ENCODE measurements at regions not wholly inside any gene's neighbourhood (a gene's known extent, or its start where the extent isn't known, plus 50 kb on each side); places are given as distances from the start of the nearest gene placed in this dataset.
A peak's percentile ranks its signal among the peaks of the same experiment; 100 is the strongest.

DNA sequence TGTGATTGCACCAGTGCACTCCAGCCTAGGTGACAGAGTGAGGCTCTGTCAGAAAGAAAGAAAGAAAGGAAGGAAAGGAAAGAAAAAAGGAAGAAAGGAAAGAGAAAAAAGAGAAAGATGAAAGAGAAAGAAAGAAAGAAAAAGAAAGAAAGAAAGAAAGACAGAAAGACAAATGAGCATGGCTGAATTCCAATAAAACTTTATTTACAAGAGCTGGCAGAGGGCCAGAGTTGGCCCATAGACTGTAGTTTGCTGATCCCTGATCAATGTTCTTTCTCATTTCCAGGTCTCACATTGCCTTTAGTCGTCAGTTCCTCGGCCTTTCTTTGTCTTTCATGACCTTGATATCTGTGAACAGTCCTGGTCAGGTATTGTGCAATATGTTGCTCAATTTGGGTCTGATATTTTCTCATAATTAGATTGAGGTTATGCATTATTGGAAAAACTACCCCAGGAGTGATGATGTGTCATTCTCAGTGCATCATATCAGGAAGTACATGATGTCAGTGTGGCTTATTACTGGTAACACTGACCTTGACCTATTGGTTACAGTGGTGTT lies 68.5 kb upstream of the MED9 start:
- no peak overlapping the region for H3K9ac ChIP-seq (ENCODE audit: low read length)
- H3K4me1 ChIP-seq (ENCODE audit: control insufficient read depth, insufficient read depth, low read length): peaks cover 48% of the 10 kb centered on the region
- H3K27me3 ChIP-seq (replicated peaks; ENCODE audit: control insufficient read depth, insufficient read depth, low read length): no peaks in the 10 kb centered on the region
- DNase-seq (ENCODE audit: low read depth): no peak
- no peaks in the 10 kb centered on the region for H3K36me3 ChIP-seq (ENCODE audit: control insufficient read depth, insufficient read depth, low read length, severe bottlenecking)
- H3K4me3 ChIP-seq (ENCODE audit: low read length): no peak overlapping the region
- H3K9me3 ChIP-seq (ENCODE audit: control insufficient read depth, low read length): no peaks in the 10 kb centered on the region

DNA sequence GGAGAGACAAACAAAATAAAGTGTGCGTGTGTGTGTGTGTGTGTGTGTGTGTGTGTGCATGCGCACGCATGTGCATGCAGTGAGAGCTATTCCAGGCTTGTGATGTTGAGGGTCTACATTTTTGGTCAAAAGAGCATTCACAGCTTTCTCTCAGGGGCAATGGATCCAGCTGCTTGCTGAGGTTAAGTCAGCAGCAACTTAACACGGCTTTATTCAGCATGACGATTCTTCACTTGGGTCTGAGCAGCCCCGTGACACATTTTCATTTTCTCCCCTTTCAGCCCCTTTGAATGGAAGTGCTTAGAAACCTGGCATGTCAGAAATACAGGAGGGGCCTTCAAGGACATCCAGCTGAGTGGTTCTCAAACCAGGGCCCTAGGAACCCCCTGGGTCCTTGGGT lies 66.4 kb upstream of the MED9 start:
- Histone ChIP-seq H3K27me3 (replicated peaks; ENCODE audit: control insufficient read depth, insufficient read depth, low read length) (no peaks in the 10 kb centered on the region), H3K9me3 (ENCODE audit: control insufficient read depth, low read length) (no peaks in the 10 kb centered on the region), H3K4me1 (ENCODE audit: control insufficient read depth, insufficient read depth, low read length) (peaks cover 68% of the 10 kb centered on the region), H3K4me3 (ENCODE audit: low read length) (no peak overlapping the region), H3K9ac (ENCODE audit: low read length) (no peak overlapping the region), H3K36me3 (ENCODE audit: control insufficient read depth, insufficient read depth, low read length, severe bottlenecking) (no peaks in the 10 kb centered on the region)
- no peak for DNase-seq (ENCODE audit: low read depth)

DNA sequence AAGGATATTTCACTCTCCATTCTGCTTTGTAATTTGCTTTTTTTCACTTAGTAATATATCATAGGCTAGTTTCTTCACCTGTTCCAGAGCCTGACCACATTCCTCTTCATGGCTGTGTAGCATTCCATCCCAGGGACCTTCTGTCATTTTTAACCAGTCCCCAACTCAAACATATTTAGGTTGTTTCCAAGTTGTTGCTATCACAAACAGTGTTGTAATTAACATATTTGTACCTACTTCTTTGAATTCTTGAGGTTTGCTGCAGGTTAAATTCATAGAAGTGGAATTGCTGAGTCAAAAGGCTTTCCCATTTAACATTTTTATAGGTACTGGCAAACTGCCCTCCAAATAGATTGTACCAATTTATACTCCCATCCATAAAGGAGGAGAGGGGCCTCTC lies 65.1 kb upstream of the MED9 start:
- H3K9ac ChIP-seq (ENCODE audit: low read length): peak overlapping the region; percentile 37

DNA sequence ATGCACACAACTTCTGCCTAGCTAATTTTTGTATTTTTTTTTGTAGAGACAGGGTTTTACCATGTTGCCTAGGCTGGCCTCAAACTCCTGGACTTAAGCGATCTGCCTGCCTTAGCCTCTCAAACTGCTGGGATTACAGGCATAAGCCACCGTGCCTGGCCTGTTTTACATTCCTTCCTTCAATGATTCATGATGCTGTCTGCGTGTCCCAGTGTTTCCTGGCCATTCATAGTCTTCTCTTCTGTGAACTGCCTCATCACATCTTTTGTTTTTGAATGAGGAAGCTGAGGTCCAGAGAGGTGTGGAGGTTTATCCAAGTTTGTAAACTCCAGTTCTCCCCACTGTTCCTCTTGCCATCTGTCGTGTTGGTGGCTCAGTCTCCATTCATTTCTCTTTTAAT lies 64.5 kb upstream of the MED9 start:
- no peaks in the 10 kb centered on the region for H3K36me3 ChIP-seq (ENCODE audit: control insufficient read depth, insufficient read depth, low read length, severe bottlenecking)
- H3K9me3 ChIP-seq (ENCODE audit: control insufficient read depth, low read length): no peaks in the 10 kb centered on the region
- H3K4me3 ChIP-seq (ENCODE audit: low read length): no peak overlapping the region
- H3K27me3 ChIP-seq (replicated peaks; ENCODE audit: control insufficient read depth, insufficient read depth, low read length): no peaks in the 10 kb centered on the region
- peak; percentile 55 for DNase-seq (ENCODE audit: low read depth)
- H3K4me1 ChIP-seq (ENCODE audit: control insufficient read depth, insufficient read depth, low read length): peaks cover 66% of the 10 kb centered on the region
- H3K9ac ChIP-seq (ENCODE audit: low read length): peak overlapping the region; percentile 42

More for the DNA sequence above, 65.1 kb upstream of the MED9 start:
- peaks cover 68% of the 10 kb centered on the region for H3K4me1 ChIP-seq (ENCODE audit: control insufficient read depth, insufficient read depth, low read length)
- H3K27me3 ChIP-seq (replicated peaks; ENCODE audit: control insufficient read depth, insufficient read depth, low read length): no peaks in the 10 kb centered on the region
- H3K9me3 ChIP-seq (ENCODE audit: control insufficient read depth, low read length): no peaks in the 10 kb centered on the region
- no peaks in the 10 kb centered on the region for H3K36me3 ChIP-seq (ENCODE audit: control insufficient read depth, insufficient read depth, low read length, severe bottlenecking)
- H3K4me3 ChIP-seq (ENCODE audit: low read length): no peak overlapping the region
- DNase-seq (ENCODE audit: low read depth): no peak

DNA sequence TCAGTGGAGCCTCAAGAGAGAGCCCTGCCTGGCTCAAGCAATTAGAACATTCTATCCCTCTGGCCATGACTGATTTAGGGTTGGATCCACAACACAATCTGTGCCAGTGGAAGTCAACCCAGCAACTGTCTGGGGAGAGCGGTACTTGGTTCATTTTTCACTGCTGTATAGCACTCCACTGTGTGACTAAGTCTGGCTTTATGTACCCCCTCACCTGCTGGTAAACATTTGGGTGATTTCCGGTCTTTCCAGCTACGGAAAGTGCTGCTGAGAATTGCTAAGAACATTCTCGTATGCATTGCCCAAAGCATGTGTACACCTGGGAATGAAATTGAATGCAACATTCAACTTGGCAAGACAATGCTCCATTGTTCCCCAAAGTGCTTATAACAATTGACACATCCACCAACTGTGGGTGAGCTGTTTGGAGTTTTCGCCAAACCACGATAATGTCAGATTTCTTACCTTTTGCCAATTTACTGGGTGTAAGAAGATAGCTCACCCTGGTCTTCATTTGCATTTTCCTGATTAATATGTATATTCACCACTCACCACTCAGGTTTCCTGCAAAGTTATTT lies 63.5 kb upstream of the MED9 start:
- Histone ChIP-seq H3K27me3 (replicated peaks; ENCODE audit: control insufficient read depth, insufficient read depth, low read length) (no peaks in the 10 kb centered on the region), H3K4me3 (ENCODE audit: low read length) (peak overlapping the region; percentile 78), H3K36me3 (ENCODE audit: control insufficient read depth, insufficient read depth, low read length, severe bottlenecking) (no peaks in the 10 kb centered on the region), H3K9me3 (ENCODE audit: control insufficient read depth, low read length) (no peaks in the 10 kb centered on the region), H3K9ac (ENCODE audit: low read length) (peak overlapping the region; percentile 88), H3K4me1 (ENCODE audit: control insufficient read depth, insufficient read depth, low read length) (peaks cover 63% of the 10 kb centered on the region)
- no peak for DNase-seq (ENCODE audit: low read depth)

DNA sequence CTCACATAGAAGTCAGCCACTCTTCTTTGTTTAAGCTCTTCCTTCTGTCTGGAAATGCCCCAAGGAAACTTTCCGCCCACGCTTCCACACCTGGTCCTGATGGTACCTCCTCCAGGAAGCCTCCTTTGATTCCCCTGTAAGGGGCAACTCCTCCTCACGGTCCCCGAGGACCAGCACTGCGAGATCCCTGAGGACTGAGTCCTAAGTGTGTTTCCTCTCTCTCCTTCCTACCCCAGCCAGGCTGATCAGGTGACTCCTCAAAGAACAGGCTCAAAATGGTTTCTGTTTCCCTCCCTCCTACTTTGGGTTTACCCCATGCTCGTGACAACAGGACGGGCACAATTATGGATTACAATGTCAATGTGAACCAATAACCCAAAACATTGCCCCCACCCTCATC lies 63.0 kb upstream of the MED9 start:
- Histone ChIP-seq H3K36me3 (ENCODE audit: control insufficient read depth, insufficient read depth, low read length, severe bottlenecking) (no peaks in the 10 kb centered on the region), H3K9me3 (ENCODE audit: control insufficient read depth, low read length) (no peaks in the 10 kb centered on the region), H3K4me3 (ENCODE audit: low read length) (peak overlapping the region; percentile 78), H3K9ac (ENCODE audit: low read length) (peak overlapping the region; percentile 88), H3K4me1 (ENCODE audit: control insufficient read depth, insufficient read depth, low read length) (peaks cover 62% of the 10 kb centered on the region), H3K27me3 (replicated peaks; ENCODE audit: control insufficient read depth, insufficient read depth, low read length) (no peaks in the 10 kb centered on the region)
- no peak for DNase-seq (ENCODE audit: low read depth)

DNA sequence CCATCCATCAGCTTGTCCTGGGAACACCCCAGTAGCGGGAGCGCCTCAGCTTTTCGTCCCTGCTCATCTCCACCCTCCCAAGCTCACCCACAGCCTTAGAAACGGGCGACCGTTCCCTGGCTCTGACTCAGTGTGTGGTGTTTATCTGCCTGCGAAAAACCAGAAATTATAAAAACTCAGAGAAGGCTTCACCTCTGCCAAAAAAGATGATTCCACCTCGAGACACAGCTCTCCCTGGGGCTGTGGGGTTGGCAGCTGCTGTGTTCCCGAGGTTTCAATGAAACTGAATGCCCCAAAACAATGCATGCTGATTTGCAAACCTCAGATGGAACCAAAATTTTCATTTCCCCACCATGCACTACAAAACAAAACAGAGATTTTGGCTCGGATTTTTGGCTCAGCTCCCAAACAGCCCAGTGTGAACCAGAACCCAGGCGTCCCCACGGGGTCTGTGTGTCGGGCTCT lies 62.4 kb upstream of the MED9 start:
- Histone ChIP-seq H3K36me3 (ENCODE audit: control insufficient read depth, insufficient read depth, low read length, severe bottlenecking) (no peaks in the 10 kb centered on the region), H3K4me1 (ENCODE audit: control insufficient read depth, insufficient read depth, low read length) (peaks cover 67% of the 10 kb centered on the region), H3K9ac (ENCODE audit: low read length) (peak overlapping the region; percentile 88), H3K4me3 (ENCODE audit: low read length) (peak overlapping the region; percentile 78), H3K27me3 (replicated peaks; ENCODE audit: control insufficient read depth, insufficient read depth, low read length) (no peaks in the 10 kb centered on the region), H3K9me3 (ENCODE audit: control insufficient read depth, low read length) (no peaks in the 10 kb centered on the region)
- peak; percentile 42 for DNase-seq (ENCODE audit: low read depth)

DNA sequence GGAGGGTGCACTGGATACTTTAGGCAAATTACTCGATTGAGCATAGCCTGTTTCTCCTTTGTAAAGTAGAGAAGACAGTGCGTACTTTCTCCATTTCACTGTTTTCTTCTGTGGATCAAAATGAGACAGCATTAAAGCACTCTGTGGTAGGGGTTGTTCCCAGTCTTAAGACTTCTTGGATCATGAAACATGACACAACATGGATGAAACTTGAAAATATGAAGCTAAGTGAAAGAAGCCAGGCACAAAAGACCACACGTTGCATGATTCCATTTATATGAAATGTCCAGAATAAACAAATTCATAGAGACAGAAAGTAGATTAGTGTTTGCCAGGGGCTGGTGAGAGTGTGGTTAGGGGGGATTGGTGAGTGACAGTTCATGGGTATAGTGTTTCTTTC lies 61.8 kb upstream of the MED9 start:
- Histone ChIP-seq H3K9ac (ENCODE audit: low read length) (peak overlapping the region; percentile 88), H3K9me3 (ENCODE audit: control insufficient read depth, low read length) (no peaks in the 10 kb centered on the region), H3K27me3 (replicated peaks; ENCODE audit: control insufficient read depth, insufficient read depth, low read length) (no peaks in the 10 kb centered on the region), H3K4me3 (ENCODE audit: low read length) (peak overlapping the region; percentile 78), H3K36me3 (ENCODE audit: control insufficient read depth, insufficient read depth, low read length, severe bottlenecking) (no peaks in the 10 kb centered on the region), H3K4me1 (ENCODE audit: control insufficient read depth, insufficient read depth, low read length) (peaks cover 73% of the 10 kb centered on the region)
- DNase-seq (ENCODE audit: low read depth): no peak

DNA sequence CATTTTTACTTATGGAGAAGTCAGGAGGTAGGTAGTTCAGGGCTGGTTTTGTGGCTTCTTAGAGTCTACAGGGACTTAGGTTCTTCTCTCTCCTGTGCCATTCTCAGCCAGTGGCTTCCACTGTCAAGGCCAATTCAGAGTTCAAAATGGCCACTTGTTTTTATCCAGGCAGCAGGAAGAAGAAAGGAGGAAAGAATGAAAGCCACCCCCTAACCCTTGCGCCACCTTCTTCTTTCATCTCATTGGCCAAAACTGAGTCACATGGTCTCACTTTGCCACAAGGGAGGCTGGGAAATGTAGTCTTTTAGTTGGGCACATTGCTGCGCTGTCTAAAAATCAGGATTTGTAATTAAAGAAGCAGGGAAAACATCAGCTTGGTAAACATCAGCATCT lies 60.8 kb upstream of the MED9 start:
- Histone ChIP-seq H3K9me3 (ENCODE audit: control insufficient read depth, low read length) (no peaks in the 10 kb centered on the region), H3K36me3 (ENCODE audit: control insufficient read depth, insufficient read depth, low read length, severe bottlenecking) (no peaks in the 10 kb centered on the region), H3K4me1 (ENCODE audit: control insufficient read depth, insufficient read depth, low read length) (peaks cover 80% of the 10 kb centered on the region), H3K27me3 (replicated peaks; ENCODE audit: control insufficient read depth, insufficient read depth, low read length) (no peaks in the 10 kb centered on the region), H3K4me3 (ENCODE audit: low read length) (no peak overlapping the region), H3K9ac (ENCODE audit: low read length) (peak overlapping the region; percentile 57)
- DNase-seq (ENCODE audit: low read depth): peak; percentile 64

DNA sequence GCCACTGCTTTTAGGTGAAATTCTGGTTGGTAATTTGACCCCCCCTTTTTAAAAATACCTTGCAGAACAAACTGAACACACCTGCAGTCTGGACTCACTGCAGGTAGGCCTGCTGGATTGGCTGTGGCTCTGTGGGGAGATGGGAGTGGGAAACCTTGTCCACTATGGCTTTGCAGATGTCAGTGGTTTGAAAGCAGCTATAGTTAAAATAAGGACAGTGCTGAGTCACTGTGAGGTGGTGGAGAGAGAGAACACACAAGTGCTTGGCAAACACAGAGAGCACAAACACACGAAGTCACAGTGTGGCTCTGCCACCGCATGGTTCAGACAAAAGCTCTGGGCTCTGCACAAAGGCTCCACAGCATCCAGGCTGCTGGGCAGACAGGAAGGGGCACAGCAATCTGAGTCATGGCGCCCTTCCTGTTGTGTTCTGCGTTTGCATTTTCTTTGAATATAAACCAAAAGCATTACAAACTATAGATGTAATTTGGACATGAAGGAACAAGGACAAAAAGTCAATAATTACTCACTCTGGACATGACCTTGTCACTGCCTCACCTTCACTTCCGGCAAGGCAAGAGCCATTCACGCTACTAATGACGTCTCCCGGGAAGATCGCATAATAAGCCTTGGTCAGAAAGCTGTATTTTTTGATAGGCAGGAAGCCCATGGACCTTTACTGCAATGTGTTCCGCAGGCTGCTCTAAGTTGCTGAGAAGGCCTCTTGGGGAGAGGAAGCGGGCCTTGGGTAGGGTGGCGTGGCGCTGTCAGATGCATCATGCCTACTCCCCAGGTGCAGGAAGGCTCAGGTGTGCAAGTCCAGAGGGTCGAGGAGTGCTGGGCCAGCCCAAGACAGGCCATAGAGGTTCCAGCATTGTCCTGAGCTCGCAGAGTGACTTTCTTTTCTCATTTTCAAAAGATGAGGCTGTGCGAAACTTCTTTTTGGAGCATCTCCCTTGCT lies 60.1 kb upstream of the MED9 start:
- Histone ChIP-seq H3K4me1 (ENCODE audit: control insufficient read depth, insufficient read depth, low read length) (peaks cover 82% of the 10 kb centered on the region), H3K9ac (ENCODE audit: low read length) (peak overlapping the region; percentile 57), H3K4me3 (ENCODE audit: low read length) (no peak overlapping the region), H3K9me3 (ENCODE audit: control insufficient read depth, low read length) (peaks cover under 1% of the 10 kb centered on the region), H3K27me3 (replicated peaks; ENCODE audit: control insufficient read depth, insufficient read depth, low read length) (no peaks in the 10 kb centered on the region), H3K36me3 (ENCODE audit: control insufficient read depth, insufficient read depth, low read length, severe bottlenecking) (no peaks in the 10 kb centered on the region)
- peak; percentile 51 for DNase-seq (ENCODE audit: low read depth)

DNA sequence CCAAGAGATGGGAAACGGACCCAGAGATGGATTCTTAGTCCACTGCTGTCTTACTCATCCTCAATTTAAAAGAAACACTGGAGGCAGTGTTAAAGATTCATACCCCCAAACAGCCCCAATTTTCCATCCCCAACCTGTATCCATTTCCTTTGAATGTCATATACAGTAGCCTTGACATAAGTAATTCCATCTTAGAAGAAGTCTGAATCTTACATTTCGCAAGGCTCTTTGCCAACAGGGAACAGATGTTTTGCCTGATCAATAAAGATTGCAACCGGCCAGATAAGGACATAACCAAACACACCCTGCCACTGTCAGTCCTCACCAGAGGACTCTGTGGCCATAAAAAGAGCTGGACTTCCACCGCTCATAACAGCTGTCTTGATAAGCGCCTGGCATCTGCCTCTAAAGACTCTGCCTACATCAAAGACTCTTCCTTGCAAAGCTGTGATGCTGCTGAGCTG lies 59.0 kb upstream of the MED9 start:
- H3K36me3 ChIP-seq (ENCODE audit: control insufficient read depth, insufficient read depth, low read length, severe bottlenecking): no peaks in the 10 kb centered on the region
- peak overlapping the region; percentile 12 for H3K9ac ChIP-seq (ENCODE audit: low read length)
- H3K27me3 ChIP-seq (replicated peaks; ENCODE audit: control insufficient read depth, insufficient read depth, low read length): no peaks in the 10 kb centered on the region
- peaks cover 2% of the 10 kb centered on the region for H3K9me3 ChIP-seq (ENCODE audit: control insufficient read depth, low read length)
- H3K4me3 ChIP-seq (ENCODE audit: low read length): no peak overlapping the region
- DNase-seq (ENCODE audit: low read depth): no peak
- peaks cover 73% of the 10 kb centered on the region for H3K4me1 ChIP-seq (ENCODE audit: control insufficient read depth, insufficient read depth, low read length)

All from adipocyte (in vitro differentiated cells).